Epithelial cell of esophagus (primary cell): ENCODE measurements at regions not wholly inside any gene's neighbourhood (a gene's known extent, or its start where the extent isn't known, plus 50 kb on each side); places are given as distances from the start of the nearest gene placed in this dataset.

Experiments
- DNase-seq: peaks from one replicate; pipeline ENCODE4 v3.0.0; 2010; ENCODE audit warnings: low read depth
- H3K4me3 ChIP-seq: 2 replicates; pipeline ENCODE4 v1.5.1; 2011; ENCODE audit warnings: mild to moderate bottlenecking, low read length, control low read depth
- TF ChIP-seq, protein P1 (sequence below): IDR thresholded peaks from 2 replicates; pipeline ENCODE4 v1.5.1; 2011; ENCODE audit warnings: low read depth, mild to moderate bottlenecking, low read length, control low read depth, inconsistent platforms; ENCODE audit not compliant: insufficient read depth; ENCODE audit errors: missing control alignments

DNA sequence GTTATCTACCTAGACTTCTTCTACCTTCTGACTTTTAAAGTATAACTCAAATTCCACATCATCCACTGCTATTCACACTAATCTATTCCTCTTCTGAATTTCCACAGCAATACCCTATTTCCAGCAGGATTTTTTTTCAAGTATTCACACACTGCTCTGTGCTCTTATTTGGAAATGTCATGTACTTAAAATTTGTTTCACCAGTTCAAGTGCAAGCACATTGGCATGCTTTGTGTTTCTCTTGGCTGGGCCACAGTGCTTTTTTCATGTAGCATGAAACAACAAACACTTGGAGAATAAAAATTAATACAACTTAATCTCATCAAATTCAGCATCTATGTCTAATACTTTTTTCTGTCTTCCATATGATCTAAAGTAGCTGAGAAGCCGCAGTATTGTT is 161.8 kb upstream of the PCDH18 start:
- no peak for DNase-seq
- H3K4me3 ChIP-seq: no peak overlapping the region
- TF ChIP-seq, protein P1, sequence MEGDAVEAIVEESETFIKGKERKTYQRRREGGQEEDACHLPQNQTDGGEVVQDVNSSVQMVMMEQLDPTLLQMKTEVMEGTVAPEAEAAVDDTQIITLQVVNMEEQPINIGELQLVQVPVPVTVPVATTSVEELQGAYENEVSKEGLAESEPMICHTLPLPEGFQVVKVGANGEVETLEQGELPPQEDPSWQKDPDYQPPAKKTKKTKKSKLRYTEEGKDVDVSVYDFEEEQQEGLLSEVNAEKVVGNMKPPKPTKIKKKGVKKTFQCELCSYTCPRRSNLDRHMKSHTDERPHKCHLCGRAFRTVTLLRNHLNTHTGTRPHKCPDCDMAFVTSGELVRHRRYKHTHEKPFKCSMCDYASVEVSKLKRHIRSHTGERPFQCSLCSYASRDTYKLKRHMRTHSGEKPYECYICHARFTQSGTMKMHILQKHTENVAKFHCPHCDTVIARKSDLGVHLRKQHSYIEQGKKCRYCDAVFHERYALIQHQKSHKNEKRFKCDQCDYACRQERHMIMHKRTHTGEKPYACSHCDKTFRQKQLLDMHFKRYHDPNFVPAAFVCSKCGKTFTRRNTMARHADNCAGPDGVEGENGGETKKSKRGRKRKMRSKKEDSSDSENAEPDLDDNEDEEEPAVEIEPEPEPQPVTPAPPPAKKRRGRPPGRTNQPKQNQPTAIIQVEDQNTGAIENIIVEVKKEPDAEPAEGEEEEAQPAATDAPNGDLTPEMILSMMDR: no peak

DNA sequence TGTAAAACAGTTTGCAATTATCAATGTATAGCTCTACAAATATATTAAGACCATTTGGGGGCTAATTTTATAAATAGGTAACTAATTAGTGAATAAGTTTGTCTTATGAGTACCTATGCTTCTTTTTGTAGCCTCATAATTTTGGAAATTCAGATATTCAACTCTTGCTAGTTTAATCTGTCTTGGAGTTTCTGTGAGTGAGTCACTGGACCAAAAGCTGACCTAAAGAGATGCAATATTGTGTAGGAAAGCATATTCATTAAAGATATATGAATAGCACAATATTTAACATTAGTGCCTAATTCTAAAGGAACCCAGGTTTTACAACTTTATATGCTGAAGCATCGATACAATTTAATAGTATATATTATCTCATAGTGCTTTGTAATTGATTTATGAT is 161.3 kb upstream of the PCDH18 start:
- DNase-seq: no peak
- TF ChIP-seq, protein P1: no peak
- H3K4me3 ChIP-seq: no peak overlapping the region

DNA sequence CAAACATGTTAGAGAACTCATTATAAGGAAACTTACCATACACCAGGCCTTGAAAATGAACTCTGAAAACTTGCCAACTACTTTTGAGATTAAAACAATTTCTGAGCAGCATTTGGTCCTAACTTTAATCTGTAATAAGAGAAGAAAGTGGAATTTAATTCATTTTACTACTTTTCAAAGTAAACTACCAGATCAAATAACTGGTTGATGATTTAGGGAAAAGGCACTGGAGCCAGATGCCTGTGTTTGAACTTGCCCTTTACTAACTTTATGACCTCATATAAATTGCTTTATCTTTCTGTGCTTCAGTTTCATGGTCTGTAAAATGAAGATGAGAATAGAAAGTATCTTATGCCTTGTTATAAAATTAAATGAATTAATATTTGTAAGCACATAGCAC is 159.9 kb upstream of the PCDH18 start:
- no peak overlapping the region for H3K4me3 ChIP-seq
- peak; percentile 35 for DNase-seq
- TF ChIP-seq, protein P1: no peak

DNA sequence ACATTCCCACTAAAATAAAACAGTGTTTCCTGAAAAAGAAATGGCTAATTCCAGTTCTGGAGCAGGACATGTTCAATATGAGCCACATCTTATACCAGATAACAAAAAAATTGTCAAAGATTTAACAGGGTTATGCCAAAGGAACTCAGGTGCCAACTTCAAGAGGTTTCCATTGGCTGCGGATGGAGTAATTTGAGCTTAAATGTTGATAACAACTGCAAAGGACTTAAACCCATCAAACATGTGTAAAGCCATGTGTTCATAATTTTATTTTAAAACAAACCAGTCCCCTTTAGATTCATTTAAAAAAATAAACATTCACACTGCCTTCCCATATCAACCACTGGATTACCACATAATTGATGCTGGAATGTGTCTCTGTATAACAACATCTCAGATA is 156.4 kb upstream of the PCDH18 start:
- DNase-seq: no peak
- TF ChIP-seq, protein P1: no peak
- no peak overlapping the region for H3K4me3 ChIP-seq

DNA sequence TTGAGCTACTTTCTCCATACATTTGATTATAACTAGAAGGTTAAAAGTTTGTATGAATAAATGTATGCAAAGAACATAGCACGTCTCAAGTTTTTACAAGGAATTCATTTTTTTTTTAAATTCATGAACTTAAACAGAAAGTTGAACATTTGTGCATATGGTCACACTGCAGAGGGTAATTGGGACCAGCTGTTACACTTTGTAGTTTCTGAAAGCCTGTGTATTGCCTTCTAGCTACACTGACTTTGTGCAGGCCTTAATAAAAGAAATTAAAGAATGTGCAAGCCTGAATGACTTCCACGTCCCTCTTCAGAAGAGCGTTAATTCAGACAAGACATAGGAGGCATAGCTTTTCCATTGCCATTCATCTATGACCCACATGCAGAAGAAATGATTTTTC is 153.1 kb upstream of the PCDH18 start:
- no peak for DNase-seq
- TF ChIP-seq, protein P1: no peak
- H3K4me3 ChIP-seq: no peak overlapping the region

DNA sequence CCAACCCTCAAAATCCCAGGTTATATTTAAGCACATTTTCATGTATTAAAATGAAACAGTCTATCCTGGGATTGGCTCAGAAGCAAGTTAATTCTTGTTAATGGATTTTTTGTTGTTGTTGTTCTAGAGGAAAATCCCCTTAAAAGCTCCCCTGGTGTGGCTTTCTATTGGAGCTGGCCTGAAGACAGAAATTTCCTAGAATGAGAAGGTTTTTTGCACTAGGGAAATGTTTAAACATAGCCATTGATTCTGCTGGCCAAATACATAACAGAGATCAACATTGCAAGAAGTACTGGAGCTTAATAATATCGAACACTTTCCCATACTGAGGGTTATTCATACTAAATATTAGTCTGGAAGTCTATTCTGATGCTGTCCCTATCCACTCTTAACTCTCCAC is 148.8 kb upstream of the PCDH18 start:
- DNase-seq: no peak
- TF ChIP-seq, protein P1: no peak
- no peak overlapping the region for H3K4me3 ChIP-seq

DNA sequence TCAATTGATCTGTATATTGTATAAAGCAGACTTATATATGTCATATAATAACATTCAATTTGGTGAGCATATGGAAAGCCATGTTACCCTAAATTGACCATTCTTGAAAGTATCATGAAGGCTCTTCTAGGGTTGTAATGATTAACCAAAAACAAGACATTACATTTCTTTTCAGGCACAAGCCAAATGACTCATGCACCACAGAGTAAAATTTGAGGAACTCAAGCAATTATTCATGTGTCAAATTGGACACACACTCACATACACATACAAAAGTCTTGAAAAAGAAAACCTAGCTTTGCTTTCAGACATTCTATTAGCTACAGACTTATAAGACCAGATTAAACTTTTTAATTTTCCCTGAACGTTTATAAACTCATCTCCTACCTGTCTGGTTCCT is 146.5 kb upstream of the PCDH18 start:
- TF ChIP-seq, protein P1: no peak
- H3K4me3 ChIP-seq: no peak overlapping the region
- DNase-seq: peak; percentile 47
